HG02642 (cell line): ENCODE measurements at regions not wholly inside any gene's neighbourhood (a gene's known extent, or its start where the extent isn't known, plus 50 kb on each side); places are given as distances from the start of the nearest gene placed in this dataset.
A peak's percentile ranks its signal among the peaks of the same experiment; 100 is the strongest.

ENCODE experiments used
- ATAC-seq: cut with Tn5 transposase; IDR thresholded peaks from one replicate; pipeline ENCODE4 v1.9.1; 2021; ENCODE audit warnings: mild to moderate bottlenecking; ENCODE audit not compliant: unreplicated experiment, poor library complexity

DNA sequence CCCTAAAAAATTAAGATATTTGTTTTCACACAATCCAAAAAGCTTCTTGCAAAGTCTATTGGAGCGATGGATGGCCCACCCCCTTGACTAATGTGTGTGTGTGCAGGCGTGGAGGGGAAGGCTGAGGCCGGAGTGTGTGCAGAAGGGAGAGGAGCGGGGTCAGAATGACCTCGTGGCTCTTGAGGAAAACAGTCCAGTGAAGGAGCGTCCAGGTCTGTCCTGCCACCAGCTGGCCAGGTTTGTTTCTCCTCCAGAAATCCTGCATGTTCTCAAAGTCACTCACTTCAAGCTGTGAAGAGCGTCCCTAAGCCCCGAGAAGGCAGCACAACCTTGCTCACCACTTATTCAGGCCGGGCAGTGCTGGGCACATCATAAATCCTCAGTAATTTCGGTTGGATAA, 69.5 kb upstream of the SSX2IP start:
- no peak for ATAC-seq

DNA sequence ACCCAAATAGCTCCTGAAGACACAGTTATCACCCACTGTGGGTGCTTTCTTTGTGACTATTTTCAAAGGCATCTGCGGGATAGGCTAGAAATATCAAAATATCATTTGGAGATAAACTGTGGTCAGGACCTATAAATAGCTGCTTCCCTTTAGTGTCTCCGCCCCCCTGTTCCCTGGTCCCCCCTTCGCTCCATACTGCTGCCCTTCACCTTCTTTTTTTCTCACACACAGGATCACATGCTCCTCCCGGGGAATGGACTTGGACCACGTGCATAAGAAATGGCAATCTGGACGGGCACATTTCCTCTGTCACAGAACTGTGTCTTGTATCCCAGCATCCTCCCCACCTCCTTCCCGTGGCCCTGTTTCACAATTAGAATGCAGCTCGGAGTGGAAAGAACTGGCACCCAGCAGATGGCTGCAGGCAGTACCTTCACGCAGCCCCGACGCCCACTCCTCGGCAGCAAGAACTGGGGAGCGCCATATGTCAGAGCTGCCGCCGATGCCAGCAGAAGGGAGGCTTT, 68.8 kb upstream of the SSX2IP start:
- no peak for ATAC-seq

DNA sequence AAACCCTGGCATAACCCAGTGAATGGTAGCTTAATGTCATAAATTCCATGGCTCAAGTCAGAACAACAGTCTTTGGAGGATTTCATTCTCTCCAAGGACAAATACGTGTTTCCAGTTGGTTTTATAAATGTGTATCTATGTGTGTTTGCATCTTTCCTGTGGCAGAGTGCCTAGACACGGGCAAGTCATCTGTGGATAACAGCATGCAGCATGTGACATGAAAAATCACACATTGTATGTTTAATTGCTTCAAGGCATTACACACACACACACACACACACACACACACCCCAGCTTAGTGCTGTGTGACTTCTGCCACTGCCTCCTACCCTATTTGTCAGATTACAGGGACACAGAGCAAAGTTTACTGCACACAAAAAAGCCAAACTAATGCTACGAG, 68.2 kb upstream of the SSX2IP start:
- no peak for ATAC-seq

DNA sequence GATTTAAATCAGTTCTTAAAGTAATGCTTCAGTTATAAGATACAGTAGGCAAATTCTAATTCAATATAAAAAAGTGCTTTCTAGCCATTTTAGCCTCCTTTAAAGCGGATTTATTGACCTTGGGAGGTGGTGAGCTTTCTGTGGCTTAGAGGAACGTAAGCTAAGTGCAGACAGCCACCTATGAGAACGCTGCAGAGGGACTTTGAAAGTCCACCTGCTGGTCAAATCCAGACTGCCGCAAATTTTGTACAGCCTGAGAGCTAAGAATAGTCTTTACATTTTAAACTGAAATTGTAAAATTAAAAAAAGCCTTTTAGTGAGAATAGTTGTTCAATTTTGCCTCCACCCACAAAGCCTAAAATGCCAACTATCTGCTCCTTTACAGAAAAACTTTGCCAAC, 67.0 kb upstream of the SSX2IP start:
- ATAC-seq, result no peak

DNA sequence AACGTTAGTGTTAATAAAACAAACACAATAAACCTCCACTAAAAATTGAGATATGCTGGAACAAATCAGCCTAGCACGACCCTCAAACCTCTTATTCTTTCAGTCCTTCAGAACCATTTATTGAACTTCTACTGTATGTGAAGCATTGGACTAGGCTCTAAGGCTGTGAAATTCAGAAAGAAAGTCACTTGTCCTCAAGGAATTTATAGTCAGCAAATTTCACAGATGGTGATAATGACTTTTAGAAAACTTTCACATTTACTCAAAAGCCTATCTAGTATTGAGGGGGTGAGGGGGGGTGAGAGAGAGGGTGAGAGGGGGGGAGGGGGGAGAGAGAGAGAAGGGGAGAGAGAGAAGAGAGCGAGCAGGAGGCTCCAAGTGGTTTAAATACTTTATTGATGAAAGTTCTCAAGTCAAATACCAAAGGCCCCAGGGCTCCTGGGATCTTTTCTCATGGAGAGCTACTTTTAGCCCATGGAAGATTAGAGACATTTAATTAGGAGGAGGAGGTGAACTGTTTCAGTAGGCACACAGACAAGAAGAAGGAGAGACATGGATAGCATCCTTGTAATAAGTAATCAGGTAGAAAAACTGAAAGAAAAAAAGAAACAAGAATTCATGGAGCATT, 66.3 kb upstream of the SSX2IP start:
- ATAC-seq, result no peak

DNA sequence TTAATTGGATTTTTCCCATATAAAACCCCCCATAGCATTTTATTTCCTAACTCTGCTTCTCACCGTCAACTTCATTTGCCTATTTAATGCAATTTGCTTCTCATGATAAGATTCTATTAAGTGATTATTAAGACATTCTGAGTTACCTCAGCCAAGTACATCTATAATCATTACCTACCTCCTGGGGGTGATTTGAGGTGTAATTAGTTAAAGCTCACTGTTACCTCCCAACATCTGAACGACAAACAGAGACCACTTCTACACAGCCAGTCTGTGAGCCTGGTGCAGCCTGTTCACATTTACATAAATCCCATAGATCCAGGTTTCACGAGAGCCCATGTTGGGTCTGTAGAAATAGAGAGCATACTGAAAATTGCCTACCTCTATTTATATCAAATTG, 65.7 kb upstream of the SSX2IP start:
- no peak for ATAC-seq

DNA sequence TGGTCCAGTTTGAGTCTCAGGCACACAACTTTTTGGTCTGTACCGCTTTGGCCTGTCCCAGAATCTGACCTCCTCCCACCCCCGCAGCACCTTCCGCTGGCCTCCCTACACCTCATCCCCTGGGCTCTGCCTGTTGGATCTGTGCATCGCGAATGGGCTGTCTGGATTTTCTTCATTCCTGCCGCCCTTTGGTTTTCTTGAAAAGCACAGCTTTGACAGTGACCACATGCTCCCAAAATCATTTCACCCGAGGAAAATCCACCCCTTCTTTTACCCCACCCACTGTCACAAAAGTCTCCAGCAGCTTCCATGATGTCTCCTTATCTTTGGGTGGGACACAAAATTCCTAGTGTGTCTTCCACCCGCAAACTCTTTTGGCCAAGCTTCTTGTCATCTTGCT, 65.0 kb upstream of the SSX2IP start:
- ATAC-seq, result no peak

DNA sequence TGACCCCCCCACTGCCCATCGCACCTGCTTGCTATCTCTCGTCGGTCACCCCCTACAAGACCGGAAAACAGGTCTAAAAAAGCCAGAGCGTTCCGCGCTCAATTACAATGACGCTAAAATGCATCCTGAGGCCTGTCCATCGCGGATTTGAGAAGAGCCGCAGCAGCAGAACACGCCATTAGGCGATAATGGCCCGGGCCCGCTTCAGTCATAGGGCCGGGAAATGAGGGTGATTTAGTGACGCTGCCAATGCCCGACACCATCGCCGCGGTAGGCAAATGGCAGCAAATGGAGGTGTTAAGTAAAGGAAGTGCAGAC, 64.1 kb upstream of the SSX2IP start:
- no peak for ATAC-seq

DNA sequence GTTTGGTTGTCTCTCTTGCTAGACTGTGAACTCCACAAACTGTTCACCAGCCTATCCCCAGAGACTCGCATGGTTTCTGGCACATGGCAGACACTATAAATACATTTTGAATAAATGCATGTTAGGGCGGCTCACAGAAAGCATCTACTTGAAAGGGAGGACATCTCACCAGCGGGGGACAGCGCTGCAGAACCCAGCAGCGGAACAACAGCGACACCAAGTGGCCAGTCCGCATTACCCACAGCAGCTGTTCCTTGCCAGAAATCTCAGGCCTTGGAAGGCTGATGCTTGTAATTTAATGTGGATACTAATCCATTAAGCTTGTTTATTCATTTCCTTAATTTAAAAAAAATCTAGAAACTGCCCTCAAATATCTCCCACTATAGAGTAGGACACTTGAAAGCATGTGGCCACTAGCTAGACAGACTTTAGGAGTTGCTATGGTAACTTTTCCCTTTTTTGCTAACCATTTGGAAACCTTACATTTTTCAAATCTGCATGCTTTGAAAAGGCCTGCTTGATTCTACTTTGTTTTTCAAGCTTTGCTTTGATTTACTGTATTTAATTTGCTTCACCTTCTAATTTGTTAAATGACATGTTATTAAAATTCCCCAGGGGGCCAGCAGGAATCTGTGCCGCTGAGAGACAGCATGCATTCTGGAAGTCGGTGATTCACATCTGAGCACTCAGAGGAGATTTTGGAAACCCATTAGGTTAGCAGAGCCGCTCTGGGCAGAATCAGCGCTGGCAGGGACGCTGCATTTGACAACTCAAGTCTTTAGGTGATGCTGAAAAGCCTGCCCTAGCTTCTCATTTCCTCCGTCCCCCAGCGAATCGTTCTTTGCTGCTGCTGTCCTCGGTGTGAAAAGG, 63.5 kb upstream of the SSX2IP start:
- ATAC-seq, result peak; percentile 82

DNA sequence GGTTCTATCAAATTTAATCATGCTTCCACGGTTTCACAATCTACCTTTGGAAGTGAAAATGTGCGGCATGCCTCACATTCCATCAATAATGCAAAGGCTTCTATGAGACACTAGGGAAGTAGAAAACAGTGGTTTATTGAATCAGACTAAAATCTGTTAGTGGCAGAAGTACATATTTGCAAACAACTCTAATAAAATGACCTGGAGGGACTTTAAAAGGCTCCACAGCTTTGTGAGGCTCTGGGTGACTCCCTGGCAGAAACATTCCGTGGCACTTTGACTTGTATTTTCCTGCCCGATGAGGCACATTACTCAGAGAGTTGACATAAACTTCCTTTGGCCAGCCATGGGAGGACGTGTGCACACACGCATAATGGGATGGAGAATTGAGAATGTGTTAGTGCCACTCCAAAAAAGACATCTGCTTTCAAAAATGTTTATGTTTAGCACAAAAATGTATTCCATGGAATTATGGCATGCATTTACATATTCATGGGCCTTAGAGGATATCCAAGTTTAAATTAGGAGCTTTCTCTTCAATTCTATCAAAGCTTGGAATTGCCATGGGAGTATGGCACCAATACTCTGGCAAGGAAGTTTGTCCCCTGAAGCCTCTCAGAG, 60.0 kb upstream of the SSX2IP start:
- ATAC-seq, result no peak

DNA sequence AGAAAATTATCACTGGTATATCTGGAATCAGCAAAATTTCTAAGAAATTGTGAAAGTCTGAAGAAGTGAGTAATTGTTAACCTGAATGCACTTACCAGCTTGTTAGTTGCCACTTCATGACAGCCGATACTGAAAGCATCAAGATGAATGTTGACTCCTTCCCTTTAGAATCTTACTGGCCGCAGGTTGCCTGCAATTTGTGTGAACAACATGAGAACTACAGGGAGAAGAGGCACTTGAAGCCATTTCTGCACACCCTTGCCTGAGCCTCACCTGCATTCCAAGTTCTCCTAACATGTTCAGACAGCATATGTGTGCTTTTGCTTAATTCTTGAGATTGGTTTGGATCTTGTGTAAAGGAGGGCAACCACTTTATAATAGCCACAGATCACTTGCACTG, 59.2 kb upstream of the SSX2IP start:
- ATAC-seq, result no peak

DNA sequence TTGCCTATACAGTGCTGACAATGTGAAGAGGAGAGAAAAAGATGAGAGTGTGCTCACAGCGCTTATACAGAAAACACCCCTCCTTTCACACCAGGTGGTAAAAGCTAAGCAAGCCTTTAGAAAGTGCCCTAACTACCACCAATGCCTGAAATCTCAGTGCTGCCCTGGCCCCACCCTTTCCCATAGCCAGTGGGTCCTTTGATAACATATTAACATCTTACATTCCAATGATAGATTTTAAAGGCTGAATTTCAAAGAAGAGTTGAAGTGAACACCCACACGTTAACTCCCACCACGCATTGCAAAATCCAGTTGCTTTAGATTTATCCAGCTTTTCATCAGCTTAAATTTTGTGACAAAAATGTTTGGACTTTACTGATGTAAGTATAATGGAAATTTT, 58.1 kb upstream of the SSX2IP start:
- no peak for ATAC-seq

DNA sequence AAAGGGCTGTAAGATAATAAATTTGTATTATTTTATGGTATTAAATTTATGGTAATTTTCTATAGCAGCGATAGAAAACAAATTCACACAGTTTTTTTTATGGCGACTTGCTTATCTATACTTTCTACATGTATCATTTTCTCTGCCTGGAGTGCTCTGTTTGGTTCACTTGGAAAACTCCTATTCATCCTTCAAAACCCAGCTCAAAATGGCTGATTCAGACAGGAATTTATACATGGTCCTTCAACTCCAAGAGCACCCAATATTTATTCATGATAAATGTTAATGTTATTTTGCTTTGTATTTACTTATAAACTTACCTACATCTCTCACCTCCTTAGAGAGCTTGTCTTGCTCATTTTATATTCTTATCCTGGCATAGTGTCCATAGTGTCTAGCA, 55.6 kb upstream of the SSX2IP start:
- ATAC-seq, result no peak

DNA sequence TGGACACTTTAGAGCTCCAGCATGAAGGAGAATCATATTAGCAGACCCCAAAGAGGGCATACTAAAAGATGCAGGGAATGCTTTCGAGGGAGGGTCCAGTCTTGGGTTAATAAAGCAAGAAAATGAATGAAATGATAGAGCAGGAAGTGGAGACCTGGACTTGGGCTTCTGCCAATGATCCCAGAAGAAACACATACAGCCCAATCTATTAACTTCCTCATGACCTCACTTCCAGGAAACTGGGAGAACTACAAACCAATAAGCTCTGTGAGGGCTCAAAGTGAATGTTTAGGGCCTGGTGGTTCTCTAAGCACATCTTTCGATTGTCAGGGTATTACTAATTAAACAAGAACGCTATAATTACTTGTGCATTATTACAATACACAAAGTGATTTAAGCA, 53.6 kb upstream of the SSX2IP start:
- ATAC-seq, result no peak

DNA sequence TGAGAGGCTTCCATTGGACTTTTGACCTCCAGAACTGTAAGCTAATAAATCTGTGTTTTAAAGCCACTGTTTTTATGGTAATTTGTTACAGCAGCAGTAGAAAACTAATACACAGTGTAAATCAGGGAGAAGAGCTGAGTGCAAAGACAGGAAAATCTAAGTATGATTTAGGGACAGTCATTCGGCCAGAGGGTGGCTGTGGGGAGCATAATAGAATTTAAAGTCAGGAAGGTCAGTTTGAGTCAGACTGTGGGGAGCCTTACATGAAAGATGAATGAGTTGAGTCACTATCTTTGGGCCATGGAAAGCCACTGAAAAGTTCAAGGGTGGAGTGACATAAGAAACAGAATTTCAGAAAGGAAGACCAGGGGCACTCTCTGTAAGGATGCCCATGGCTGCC, 52.4 kb upstream of the SSX2IP start:
- ATAC-seq, result peak; percentile 50

DNA sequence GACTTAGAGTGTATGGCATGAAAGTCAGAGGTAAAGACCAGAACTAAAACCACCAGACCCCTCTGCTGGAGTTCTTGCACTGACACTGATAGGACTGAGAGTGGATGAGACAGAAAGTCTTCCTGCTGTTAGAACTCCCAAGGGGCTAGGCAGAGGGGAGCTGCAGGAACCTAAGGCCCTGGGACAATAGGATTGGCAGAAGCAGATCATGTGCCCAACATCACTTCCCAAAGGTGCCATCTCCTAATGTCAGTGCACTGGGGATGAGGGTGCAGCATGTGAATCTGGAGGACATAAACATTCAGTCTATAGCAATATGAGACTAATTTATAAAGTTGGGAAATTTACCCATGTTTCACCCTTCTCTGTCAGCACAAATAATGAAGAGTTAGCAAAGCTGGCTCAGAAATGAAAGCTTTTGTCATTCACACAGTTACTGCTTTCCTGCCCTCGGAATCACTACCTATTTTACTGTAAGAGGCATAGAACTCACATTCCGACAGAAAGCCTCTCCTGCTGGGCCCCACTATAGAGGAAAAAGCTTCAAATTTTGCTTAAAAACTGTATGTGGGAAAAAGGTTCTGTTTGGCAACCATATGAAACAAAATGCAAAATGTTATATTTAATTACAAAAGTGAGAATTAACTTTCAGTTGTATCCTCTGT, 49.9 kb upstream of the SSX2IP start:
- no peak for ATAC-seq
